ENCODE measurements at regions not wholly inside any gene's neighbourhood (a gene's known extent, or its start where the extent isn't known, plus 50 kb on each side); places are given as distances from the start of the nearest gene placed in this dataset.

DNA sequence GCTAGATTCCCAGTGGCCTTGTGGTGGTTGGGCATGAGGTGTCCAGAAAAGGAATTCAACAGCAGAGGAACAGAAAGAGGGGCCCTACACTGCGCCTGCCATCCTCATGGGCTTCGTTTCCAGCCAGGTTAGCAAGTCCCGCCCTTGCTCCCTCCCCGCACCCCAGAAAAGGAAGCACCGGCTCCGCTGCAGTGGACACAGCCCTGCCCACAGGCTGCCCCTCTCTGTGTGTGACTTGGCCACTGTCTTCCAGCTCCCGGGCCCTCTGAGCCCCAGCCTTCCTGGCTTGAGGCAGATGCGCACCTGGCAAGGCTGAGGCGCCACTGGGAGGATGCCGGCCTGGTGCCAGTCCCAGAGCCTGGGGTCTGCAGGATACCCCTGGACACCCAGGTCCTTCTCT, 305.0 kb upstream of the IRX4 start:
- DNase-seq (ENCODE audit: low read depth in 2 of 2) = no peak

DNA sequence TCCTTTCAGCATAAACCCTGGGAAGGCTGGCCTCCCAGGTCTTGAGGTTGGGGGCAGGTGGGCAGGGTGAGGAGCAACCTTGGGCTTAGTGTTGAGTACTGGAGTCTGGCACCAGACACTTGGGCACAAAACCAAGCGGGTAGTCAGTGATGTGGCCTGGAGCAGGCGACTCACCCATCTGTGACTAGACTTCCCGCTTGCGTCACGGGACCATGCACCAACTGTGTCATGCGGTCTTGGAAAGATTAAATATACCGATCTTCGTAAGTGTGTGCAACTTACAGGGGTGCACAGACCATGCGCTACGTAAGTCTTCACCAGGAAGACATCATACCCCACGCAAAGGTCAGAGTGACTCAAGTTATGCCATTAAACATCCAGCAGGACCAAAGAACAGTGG, 304.4 kb upstream of the IRX4 start:
- no peak for DNase-seq (ENCODE audit: low read depth in 2 of 2)

DNA sequence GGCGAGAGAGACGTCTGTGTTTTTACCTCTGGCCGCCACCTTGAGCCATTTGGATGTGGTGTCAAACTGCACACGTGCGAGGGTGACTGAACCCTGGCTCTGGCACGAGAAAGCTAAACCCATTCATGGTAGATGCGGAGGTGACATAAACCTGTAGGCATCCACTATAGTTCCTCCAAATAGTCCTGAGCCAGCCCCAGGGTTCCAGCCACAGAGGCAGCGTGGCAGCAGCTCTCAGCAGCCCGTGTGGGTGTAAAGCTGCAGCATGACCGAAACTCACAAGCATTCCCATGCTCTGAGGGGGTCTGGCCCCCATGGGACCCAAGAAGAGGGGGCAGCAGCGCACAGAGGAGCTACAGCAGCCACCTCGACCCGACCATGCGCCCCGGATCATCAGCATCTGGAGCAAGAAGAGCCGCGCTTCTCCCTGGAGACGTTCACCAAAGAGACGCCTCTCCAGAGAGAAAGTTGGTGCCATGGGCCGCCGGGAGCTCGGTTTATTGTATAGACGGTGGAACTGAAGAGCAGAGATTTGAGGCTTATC, 303.8 kb upstream of the IRX4 start:
- DNase-seq (ENCODE audit: low read depth in 2 of 2) = no peak

DNA sequence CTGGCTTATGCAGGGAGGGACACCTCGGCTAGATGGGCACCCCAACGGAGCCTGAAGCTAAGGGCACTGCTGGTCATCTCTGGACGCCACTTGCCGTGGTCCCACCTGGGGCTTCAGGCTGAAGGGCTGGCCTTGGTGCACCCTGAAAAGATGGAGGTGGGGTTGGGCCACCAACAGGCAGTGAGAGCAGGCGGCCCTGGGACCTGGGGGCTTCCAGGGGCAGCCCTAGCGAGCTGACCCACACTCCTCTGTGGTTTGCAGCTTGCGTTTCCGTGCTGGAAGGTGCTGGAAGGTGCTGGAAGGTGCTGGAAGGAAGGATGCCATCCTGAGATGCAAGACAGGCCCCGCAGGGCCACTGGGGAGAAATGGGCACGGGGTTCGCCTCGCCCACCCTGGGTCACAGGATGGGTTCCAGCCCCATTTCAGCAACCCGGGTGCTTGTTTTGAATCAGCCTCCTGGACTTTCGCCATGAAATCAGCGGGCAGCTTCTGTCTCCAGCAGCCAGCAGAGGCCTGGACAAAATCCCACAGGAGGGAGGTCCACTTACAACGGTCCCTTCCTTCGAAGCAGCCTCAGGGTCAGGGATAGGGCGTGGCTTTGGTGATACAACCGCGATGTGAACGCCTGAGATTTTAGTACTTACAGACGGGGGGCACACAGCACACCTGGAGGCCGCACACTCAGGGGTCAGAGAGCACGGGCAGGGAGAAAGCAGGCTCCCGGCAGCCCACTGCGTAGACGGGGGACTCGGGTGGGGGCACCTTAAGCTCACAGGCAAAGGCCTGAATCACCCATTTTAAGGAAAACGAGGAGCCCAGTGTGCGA, 303.1 kb upstream of the IRX4 start:
- no peak for DNase-seq (ENCODE audit: low read depth in 2 of 2)

DNA sequence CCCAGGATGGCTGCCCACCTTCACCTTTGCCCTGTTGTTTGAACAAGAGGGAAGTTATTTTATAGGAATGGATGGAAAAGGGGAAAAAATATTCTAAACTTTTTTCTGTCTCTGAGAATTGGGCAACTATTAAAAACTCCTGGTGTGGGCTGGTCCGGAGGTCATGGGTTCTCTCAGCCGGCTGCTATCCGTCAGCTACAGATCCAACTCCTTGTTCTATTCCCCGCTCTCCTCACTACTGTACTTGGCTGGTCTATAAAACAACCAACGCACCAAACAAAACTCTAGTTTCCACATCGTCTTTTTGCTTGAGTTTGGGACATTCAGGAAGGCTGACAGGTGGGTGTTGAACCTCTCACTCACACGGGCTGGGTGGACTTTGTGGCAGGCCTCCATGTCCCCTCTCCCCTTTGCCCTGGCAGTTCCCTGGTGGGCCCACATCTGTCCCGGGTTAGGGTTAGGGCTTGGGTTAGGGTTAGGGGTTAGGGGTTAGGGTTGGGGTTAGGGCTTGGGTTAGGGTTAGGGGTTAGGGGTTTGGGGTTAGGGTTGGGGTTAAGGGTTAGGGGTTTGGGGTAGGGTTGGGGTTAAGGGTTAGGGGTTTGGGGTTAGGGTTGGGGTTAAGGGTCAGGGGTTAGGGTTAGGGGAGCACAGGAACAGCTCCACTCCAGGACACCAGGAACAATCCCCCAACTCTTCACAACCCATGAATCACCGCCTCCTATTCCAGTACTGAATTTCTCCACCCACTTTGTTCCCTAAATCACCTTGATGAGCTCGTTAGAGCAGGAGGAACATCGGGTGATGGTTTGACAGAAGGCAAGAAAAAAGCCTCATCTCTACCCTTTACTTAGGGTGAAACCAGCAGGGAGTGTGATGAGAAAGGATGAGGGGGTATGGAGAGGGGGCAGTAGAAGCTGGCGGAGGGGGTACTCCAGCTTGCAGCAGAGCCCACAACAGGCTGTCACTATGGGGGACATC, 302.1 kb upstream of the IRX4 start:
- DNase-seq (ENCODE audit: low read depth in 2 of 2) = no peak

DNA sequence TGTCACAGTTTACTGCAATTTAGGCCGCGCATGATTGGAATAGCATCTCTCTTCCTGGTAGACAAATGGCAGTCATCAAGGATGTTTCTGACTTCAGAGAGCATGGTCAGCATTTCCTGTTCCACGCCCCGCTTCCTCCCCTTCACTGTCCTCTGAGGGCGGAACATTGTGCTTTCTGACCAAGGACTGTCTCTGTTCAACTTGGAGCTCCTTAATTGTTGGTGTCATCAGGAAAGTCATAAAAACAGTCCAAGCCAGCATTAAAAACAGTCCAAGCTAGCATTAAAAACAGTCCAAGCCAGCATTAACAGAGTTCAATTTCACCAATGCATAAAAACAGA, 301.3 kb upstream of the IRX4 start:
- DNase-seq (ENCODE audit: low read depth in 2 of 2) = no peak

DNA sequence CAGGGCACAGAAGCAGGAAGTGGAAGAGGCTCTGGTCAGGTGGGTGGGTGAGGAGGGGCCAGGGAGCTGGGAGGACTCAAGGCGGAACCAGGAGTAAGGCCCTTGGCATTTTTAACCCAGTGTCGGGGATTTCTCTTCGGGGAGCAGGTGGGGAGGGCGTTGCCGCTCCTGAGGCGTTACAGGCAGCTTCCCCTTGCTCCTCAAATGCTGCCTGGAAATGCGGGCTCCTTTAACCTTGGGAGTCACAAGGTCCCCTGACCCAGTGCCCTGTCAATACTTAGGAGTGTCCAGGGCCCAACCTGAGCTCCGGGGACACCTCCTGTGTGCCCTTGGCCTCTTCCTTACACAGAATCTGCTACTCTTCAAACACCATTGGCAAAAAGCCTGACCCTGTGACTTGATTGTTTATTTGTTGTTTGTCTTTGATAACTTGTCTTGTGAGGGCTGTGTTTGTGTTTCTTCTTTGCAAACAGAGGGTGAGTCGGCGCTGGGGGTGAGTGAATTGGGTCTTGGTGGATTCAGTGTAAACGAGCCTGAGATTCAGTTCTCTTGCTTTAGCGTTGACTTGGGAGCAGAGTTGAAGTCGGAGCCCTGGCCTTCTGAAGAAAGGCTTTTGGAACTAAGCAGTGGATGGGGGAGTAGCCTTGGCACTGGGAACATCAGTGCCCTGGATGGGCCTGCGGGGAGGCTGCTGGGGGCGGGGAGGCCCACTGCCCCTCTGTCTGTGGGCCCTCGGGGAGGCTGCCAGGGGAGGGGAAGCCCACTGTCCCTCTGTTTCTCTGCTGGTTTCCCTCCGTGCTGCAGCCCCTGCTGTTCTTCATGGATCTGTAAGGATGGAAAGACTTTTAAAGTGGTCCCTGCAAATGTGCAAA, 300.7 kb upstream of the IRX4 start:
- no peak for DNase-seq (ENCODE audit: low read depth in 2 of 2)

DNA sequence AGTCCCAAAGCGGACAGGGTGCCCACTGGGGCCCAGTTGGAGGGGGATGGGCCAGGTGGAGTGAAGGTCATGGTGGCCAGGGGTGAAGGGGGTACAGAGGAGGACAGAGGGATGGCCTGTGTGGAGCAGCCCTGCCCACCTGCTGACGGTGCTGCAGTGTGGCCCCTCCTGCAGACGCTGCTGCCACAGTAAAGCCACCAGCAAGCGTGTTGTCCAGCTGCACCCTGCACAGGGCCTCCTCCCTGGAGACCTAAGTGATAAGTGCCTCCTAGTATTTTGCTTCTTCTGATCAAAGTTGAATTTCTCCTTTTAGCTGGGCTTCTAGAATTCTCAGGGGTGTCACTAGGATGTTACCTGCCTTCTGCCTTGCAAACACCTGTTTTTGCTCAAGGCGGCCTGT, 299.3 kb upstream of the IRX4 start:
- DNase-seq (ENCODE audit: low read depth in 2 of 2) = no peak

DNA sequence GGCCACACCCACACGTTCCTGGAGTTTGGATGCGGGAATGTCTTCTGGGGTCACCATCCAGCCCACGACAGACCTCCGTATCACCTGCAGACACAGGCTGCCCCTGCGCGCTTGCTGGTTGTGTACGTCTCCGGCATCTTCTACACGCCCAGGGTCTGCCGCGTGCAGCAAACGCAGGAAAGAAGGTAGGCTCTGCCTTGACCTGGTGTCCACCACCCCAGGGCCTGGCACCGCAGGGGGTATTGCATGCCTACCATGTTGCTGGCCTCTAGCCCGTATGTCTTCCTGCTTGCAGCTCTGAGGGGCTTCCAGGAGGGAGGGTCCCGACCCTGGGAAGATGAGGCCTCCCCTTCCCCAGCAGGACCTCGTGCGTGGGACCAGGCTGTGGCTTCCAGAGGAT, 298.8 kb upstream of the IRX4 start:
- DNase-seq (ENCODE audit: low read depth in 2 of 2) = no peak

DNA sequence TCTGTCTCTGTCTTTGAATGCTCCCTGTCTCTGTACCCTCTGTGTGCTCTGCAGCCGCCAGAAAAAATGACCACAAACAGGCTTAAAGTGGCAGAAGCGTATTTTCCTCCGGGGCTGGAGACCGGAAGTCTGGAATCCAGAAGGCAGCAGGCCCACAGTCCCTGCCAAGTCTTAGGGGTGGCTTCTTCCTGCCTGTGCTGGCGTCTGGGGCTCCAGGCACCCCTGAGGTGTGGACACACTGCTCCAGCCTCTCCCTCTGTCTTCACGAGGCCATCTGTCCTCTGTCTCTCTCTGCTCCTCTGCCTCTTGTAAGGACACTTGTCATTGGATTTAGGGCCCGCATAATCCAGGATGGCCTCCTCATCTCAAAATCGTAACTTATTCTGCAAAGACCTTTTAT, 298.4 kb upstream of the IRX4 start:
- no peak for DNase-seq (ENCODE audit: low read depth in 2 of 2)

DNA sequence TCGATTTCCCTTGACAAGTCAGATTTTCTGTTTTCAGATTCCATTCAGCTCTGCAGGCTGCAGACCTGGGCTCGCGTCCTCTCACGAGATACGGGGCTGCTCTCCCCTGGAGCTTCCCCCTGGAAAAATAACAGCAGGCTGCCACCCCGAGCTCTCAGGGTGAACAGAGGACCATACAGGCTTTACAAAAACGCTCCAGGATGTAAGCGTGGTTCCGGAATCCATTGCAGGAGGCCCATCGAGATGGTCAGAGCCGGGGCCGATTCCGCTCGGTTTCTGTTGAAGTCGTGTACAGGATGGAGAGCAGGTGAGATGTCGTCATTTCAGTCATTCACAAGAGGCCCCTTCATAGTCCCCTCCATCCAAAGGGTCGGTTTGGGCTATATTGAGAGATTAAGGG, 297.7 kb upstream of the IRX4 start:
- DNase-seq (ENCODE audit: low read depth in 2 of 2) = no peak

DNA sequence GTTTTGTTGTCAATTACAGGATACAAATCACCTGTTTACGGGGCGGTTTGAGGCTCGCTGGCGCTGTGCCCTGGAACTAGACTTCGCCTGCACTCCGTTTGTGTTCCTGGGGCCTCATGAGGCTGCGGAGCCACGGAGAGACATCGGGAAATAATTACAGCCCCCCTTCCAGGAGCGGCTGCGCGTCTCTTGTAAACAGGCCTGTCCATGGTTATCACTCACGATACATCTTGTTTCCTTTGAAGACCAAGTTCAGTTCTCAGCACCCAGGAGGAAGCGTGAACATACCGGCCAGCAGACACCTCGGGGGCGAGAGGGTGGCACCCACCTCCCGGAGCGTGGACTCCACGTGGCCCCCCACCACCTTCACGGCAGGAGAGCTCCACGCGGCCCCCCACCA, 297.1 kb upstream of the IRX4 start:
- no peak for DNase-seq (ENCODE audit: low read depth in 2 of 2)

DNA sequence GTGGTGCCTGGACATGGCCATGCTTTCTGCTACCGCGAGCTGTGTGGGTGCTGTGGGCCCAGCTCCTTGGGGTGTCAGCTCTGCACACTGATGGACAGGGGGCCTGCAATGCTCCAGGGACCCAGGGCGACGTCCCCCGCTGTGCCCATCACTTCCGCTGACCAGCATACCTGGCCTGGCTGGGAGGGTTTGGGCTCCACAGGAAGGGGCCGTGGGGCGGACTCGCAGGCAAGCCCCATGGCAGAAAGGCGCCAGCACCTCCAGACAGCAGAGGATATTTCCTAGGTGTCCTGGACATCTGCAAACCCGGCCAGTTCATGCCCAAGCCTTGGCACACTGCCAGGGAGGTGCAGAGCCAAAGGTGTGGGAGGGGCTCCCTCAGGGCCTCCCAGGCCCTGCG, 295.8 kb upstream of the IRX4 start:
- no peak for DNase-seq (ENCODE audit: low read depth in 2 of 2)

DNA sequence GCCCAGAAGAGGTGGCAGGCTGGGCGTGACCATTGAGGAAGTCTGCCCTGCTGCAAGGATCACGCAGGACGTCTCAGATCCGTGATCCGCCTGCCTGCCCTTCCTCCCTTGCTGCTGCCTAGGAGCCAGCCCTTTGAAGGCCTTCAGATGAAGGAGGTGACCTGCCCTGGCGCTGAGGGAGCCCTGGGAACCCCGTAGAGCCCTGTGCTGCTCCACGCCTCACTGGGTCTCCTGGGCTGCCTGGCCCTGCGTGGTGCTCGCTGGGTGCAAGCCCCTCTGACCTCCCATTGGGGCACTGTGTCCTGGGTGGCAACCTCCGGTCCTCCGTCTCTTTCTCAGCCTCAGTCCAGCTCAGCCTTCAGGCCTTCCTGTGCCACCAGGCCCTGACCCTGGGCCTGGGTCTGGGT, 295.3 kb upstream of the IRX4 start:
- DNase-seq (ENCODE audit: low read depth in 2 of 2) = no peak

DNA sequence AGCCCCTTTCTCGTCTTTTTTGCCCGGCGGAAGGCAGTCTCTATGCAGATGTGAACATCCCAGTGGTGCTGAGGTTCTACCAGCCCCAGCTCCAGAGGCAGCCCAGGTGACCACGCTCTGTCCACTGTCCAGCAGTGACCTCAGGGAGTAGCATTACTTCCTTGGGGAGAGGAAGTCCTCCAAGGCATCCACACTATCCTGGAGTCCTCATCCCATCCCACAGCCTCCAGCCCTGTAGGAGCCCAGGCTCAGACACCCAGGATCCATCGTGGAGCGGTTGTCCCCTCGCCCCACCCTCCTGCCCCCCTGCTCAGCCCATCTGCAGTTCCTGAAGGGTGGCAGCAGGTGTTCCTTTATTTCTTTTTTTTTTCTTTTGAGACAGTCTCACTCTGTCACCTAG, 294.5 kb upstream of the IRX4 start:
- no peak for DNase-seq (ENCODE audit: low read depth in 2 of 2)

DNA sequence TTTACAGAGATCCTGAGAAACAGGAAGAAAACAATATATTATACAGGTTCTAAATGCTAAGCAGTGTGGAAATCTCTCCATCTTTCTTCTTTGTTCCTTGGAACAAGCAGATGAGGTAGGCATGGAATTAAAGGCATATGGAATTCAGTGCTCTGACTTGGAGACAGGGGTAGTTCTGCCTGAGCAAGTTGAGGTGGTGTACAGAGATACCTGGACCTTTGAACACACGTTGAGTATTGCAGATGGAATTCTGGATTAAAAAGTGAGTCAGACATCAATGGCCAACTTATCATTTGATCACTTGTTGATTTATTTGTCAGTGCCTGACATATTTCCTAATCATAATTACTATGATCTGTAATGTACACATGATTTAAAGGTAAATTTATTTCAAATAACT, 293.9 kb upstream of the IRX4 start:
- no peak for DNase-seq (ENCODE audit: low read depth in 2 of 2)

DNA sequence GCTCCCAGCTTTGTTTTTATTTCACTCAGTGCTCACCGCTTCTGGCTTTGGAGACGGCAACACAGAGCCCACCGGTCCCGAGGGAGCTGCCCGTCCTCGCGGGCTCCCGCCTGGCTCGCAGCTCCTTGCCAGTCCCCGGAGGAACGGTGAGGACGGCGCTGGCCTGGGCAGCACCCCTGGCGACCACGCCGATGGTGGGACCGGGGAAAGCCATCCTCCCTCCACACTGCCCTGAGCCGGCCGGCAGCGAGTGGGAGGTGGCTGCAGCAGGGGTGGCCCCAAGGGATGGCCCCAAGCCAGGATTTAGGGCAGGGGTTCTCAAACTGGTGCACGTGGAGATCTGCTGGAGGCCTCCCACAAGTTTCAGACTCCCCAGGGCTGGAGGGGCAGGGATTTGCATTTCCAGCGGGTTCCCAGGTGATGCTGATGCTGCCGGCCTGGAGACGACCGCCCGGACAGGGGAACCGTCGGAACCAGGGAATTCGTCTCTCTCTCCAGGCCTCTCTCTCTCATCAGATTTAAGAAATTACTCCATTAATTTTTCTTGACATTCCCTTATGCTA, 293.2 kb upstream of the IRX4 start:
- DNase-seq (ENCODE audit: low read depth in 2 of 2) = no peak

DNA sequence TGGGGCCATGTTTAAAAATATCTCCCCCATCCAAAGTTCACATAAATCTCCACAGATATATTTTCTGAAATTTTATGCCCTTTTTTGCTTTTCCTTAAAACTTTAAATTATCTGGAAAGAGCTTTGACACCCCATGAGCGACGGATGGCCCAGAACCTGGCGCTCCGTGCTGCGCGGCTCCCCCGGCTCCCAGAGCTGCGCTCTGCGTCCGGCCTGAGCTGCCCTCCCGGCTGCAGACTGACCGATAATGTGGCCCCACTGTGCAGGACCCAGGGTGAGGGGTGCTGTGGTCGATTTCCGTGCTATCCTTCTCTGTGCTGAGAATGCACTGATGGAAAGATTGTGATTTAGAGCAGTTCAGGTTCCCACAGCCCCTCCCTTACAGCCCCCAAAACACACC, 292.3 kb upstream of the IRX4 start:
- no peak for DNase-seq (ENCODE audit: low read depth in 2 of 2)

DNA sequence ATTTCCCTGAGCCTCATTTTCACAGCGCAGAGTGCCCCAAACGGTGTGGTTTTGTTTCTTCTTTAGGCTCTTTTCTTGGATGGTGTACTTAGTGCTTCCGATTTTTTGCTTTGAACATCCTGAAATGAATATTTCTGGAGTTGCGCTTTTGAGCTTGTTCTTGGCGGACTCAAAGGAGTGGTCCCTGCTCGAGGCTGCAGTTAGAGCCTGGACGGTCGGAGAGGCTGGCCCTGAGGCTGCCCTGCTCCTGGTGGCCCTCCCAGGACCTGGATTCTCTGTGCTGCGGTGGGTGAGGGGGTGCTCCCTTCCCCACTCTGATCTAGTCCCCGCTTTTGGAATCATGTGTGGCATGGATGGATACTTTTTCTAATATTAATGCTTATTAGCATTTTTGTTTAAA, 291.8 kb upstream of the IRX4 start:
- DNase-seq (ENCODE audit: low read depth in 2 of 2) = no peak

DNA sequence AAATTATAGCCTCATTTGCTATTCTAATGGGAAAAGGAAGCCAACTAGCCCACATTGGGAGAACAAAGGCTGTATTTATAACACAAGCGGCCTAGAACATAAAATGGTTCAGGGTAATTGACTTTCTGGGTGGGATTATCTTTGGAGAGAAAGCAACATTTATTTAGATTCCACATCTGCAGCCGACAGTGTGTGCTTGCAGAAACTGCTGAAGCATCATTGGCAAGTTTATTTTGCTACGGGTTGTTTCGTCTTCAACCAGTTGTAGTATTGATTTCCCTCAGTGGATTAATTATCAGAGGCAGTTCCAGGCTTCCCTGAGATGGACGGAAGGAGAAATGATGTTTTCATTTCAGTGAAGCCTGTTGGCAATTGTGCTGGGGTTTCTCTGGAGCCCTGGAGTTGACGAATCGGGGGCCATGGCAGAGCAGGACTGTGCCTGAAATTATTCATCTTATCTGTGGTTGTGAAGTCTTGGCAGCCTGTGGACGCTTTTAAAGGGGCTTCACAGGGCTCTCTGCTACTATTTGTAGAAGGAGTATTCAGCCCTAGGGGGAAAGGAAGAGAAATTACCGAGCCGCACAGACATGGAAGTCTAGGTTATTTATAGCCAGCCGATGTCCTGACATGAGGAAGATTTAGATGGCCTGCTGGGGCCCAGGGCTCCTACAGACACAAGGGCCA, 290.6 kb upstream of the IRX4 start:
- DNase-seq (ENCODE audit: low read depth in 2 of 2) = no peak

DNA sequence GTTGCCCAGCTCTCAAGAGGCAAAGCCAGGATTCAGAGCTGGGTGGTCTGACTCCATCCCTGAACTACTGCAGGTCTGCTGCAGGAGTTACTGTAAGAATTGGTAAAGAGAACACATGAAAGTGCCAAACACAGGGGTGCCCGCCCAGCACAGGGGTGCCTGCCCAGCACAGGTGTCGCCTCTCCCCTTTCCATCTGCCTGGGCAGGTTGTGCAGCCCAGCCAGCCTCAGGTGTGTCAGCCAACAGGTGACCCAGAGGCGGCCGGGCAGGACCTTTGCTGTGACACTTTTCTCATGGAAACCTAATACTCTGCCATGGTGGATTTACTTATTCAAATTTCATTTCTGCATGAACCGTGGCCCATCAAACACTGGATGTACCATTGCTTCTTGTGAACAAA, 289.7 kb upstream of the IRX4 start:
- no peak for DNase-seq (ENCODE audit: low read depth in 2 of 2)

Data from dermis microvascular lymphatic vessel endothelial cell (primary cell).